Calu3 (cell line): ENCODE measurements at regions not wholly inside any gene's neighbourhood (a gene's known extent, or its start where the extent isn't known, plus 50 kb on each side); places are given as distances from the start of the nearest gene placed in this dataset.

ENCODE experiments used
- BruUV-seq: library from RNA; stranded (reverse); fragments of 400-500 nt; replicated peaks from 2 replicates; lab custom pipeline; 2021; lab: Mats Ljungman, UMichigan
- CTCF ChIA-PET: fragments of 300-600 bp; sonication (Branson Sonifier 250); formaldehyde crosslinking; loops from one replicate; lab custom pipeline; 2022; ENCODE audit warnings: antibody characterized with exemption; lab: Charles Lee
- DNase-seq: peaks from one replicate; pipeline ENCODE4 v3.0.0; 2022
- H3K27ac Mint-ChIP-seq: one replicate; pipeline ENCODE4 v1.8.0; 2022; ENCODE audit warnings: mixed read lengths; ENCODE audit not compliant: unreplicated experiment
- H3K27me3 Mint-ChIP-seq: one replicate; pipeline ENCODE4 v1.8.0; 2022; ENCODE audit warnings: mixed read lengths; ENCODE audit not compliant: unreplicated experiment
- H3K36me3 Mint-ChIP-seq: one replicate; pipeline ENCODE4 v1.8.0; 2022; ENCODE audit warnings: mild to moderate bottlenecking, moderate library complexity, mixed read lengths; ENCODE audit not compliant: insufficient read depth, unreplicated experiment
- H3K4me1 Mint-ChIP-seq: one replicate; pipeline ENCODE4 v1.8.0; 2022; ENCODE audit warnings: mild to moderate bottlenecking, low read depth, mixed read lengths; ENCODE audit not compliant: unreplicated experiment
- H3K4me3 Mint-ChIP-seq: one replicate; pipeline ENCODE4 v1.8.0; 2022; ENCODE audit warnings: mild to moderate bottlenecking, low read depth, moderate library complexity, mixed read lengths; ENCODE audit not compliant: unreplicated experiment
- H3K9me3 Mint-ChIP-seq: one replicate; pipeline ENCODE4 v1.8.0; 2022; ENCODE audit warnings: low read depth, mixed read lengths; ENCODE audit not compliant: unreplicated experiment
- intact Hi-C: fragments of 100-400 bp; cut with micrococcal nuclease; formaldehyde crosslinking; loops from one replicate; pipeline ENCODE4 v1.10.0; 2022; ENCODE audit not compliant: unreplicated experiment
- TF ChIP-seq, protein P1 (sequence below): fragments of 200-600 bp; IDR thresholded peaks from one replicate; pipeline ENCODE4 v1.8.0; 2022; ENCODE audit warnings: antibody characterized with exemption; ENCODE audit not compliant: unreplicated experiment

DNA sequence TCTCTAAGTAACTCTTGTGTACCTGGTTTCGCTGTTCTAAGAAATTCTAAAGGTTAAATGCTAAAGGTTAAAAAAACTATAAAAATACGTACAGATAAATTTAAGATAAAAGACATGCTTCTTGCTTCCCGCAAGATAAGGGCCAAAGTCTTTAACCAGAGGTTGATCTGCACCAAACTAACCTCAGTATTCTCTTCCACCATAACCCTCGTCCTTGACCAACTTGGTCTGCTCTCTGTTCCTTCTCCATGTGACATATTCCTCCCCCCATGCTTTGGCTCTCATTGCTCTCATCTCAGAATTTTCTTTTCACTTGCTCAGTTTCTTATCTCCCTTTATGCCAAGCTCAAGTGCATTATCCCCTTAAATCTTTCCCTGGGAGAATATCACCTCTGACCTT, 330.5 kb upstream of the ZFHX3 start:
- Mint-ChIP-seq H3K27ac (no peak overlapping the region), H3K4me3 (no peak overlapping the region), H3K4me1 (no peaks in the 10 kb centered on the region), H3K9me3 (no peaks in the 10 kb centered on the region), H3K27me3 (peaks cover 76% of the 10 kb centered on the region), H3K36me3 (no peaks in the 10 kb centered on the region)
- DNase-seq = no peak
- intact Hi-C loops = no loop called here
- BruUV-seq = no TSS peak
- CTCF ChIA-PET = no interaction called here
- TF ChIP-seq, protein P1, sequence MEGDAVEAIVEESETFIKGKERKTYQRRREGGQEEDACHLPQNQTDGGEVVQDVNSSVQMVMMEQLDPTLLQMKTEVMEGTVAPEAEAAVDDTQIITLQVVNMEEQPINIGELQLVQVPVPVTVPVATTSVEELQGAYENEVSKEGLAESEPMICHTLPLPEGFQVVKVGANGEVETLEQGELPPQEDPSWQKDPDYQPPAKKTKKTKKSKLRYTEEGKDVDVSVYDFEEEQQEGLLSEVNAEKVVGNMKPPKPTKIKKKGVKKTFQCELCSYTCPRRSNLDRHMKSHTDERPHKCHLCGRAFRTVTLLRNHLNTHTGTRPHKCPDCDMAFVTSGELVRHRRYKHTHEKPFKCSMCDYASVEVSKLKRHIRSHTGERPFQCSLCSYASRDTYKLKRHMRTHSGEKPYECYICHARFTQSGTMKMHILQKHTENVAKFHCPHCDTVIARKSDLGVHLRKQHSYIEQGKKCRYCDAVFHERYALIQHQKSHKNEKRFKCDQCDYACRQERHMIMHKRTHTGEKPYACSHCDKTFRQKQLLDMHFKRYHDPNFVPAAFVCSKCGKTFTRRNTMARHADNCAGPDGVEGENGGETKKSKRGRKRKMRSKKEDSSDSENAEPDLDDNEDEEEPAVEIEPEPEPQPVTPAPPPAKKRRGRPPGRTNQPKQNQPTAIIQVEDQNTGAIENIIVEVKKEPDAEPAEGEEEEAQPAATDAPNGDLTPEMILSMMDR = no peak

DNA sequence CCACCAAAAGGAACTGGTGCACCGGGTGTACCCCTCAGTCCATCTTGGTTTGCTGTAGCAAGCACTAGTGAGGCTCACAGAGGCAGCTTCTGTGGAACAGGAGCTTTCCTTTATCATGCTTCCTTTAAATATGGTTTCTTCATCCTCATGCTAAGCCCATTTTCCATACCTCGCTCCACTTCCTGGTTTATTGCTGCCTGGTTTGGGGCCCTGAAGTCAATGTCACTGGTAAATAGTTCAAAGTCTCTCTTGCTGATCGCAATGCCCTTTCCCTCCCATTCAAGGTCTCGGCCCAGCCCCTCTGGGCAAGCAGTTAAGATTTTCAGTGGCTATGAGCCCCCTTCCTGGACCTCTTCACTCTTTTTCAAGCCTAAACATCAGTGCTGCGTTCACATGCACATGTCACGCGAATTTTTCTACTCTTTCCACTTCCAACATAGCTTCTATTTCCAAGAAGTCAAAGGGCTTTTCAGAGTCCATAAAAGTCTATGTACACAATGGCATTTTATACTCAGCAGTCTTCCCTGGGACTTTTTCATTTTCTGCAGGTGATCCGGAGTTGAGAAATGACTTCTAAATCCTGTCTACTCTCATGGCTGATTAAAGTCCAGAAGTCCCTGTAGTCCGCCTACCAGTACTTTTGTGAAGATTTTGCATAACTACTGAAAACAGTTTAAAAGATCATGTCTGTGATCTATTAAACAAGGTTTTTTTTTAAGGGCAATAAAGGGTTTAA, 323.8 kb upstream of the ZFHX3 start:
- Mint-ChIP-seq H3K27ac (no peak overlapping the region), H3K4me3 (no peak overlapping the region), H3K4me1 (no peaks in the 10 kb centered on the region), H3K36me3 (no peaks in the 10 kb centered on the region), H3K27me3 (peaks cover 77% of the 10 kb centered on the region), H3K9me3 (no peaks in the 10 kb centered on the region)
- DNase-seq = no peak
- no TSS peak for BruUV-seq
- TF ChIP-seq, protein P1 = no peak
- intact Hi-C loops = no loop called here
- CTCF ChIA-PET = interaction anchor here (0.5 kb wide), 1 partner anchor 49 kb away, joined by 3 read pairs; no protein-coding TSS in a partner anchor

DNA sequence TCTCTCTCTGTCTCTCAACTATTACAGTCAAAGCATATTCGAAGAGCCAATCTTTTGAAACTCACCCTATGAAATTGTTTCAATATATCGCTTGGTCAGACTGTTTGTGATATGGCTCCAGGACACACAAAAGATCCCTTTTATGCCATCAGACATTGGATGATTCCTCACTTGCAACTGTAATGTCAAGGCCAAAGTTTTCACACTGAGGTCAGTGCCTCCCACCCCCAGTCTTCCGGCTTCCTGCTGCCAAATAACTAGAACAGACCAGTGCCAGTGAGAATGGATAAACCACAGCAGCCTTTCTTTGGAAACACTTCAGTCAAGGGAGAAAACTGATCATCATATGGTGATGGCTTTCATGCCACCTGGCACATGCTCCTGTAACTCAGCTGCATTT, 321.9 kb upstream of the ZFHX3 start:
- intact Hi-C loops = no loop called here
- Mint-ChIP-seq H3K27ac (no peak overlapping the region), H3K9me3 (no peaks in the 10 kb centered on the region), H3K4me3 (no peak overlapping the region), H3K27me3 (peaks cover 89% of the 10 kb centered on the region), H3K4me1 (no peaks in the 10 kb centered on the region), H3K36me3 (no peaks in the 10 kb centered on the region)
- CTCF ChIA-PET = no interaction called here
- no peak for DNase-seq
- TF ChIP-seq, protein P1 = no peak
- no TSS peak for BruUV-seq

DNA sequence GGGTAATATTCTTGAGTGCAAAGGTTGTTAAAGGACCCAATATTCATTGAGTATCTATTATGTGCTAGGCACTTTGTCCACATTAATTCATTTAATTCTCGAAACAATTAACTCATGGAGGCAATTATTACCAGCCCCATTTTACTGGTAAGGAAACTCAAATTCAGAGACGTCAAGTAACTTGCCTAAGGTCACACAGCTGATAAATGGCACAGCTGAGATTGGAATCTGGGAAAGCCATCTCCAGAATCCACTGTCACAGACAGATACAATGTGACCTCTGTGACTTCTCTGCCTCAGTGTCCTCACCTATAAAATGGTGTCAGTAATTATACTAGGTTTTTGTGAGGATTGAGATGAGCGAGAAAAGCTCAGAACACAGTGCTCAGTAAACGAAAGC, 320.8 kb upstream of the ZFHX3 start:
- Mint-ChIP-seq H3K4me3 (no peak overlapping the region), H3K27ac (no peak overlapping the region), H3K4me1 (no peaks in the 10 kb centered on the region), H3K36me3 (no peaks in the 10 kb centered on the region), H3K9me3 (no peaks in the 10 kb centered on the region), H3K27me3 (peaks cover 81% of the 10 kb centered on the region)
- no peak for DNase-seq
- CTCF ChIA-PET = no interaction called here
- TF ChIP-seq, protein P1 = no peak
- intact Hi-C loops = no loop called here
- BruUV-seq = no TSS peak
